HCT116 (cell line): ENCODE measurements at regions not wholly inside any gene's neighbourhood (a gene's known extent, or its start where the extent isn't known, plus 50 kb on each side); places are given as distances from the start of the nearest gene placed in this dataset.

Source experiments
- POLR2A ChIP-seq: IDR thresholded peaks from 2 replicates; pipeline ENCODE4 v1.7.0; 2011; ENCODE audit warnings: borderline replicate concordance; ENCODE audit not compliant: insufficient read depth, insufficient read length; ENCODE audit errors: extremely low read depth
- TF ChIP-seq, protein P1 (sequence below): IDR thresholded peaks from 2 replicates; pipeline ENCODE4 v1.6.1; 2012

DNA sequence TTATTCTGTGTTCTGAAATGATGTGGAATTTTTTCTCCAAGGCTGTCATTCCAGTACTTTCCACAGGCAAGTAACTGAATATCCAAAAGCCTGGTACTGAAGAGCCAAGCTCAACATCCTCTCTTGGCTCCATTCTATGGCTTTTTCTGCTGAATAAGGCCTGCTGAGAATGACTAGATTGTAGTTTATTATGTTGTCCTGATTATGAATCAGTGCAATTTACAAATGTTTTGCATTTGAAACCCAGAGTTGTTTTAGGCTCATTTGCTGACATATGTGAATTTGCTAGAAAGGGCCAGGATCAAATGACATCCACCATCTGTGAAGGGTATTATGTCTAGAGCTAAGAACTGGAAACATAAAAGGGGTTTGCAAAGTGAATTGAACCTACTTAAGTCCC lies 596.6 kb downstream of the KCTD12 start:
- no peak for TF ChIP-seq POLR2A
- TF ChIP-seq, protein P1, sequence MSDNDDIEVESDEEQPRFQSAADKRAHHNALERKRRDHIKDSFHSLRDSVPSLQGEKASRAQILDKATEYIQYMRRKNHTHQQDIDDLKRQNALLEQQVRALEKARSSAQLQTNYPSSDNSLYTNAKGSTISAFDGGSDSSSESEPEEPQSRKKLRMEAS, result no peak
